Esophagus muscularis mucosa (tissue), 4 donors: ENCODE measurements at regions not wholly inside any gene's neighbourhood (a gene's known extent, or its start where the extent isn't known, plus 50 kb on each side); places are given as distances from the start of the nearest gene placed in this dataset.
"Not testable (repeated sequence)": the region's sequence is repeated elsewhere in the genome, so short reads cannot be mapped to it uniquely, and the experiment has no call there.

Experiments
- DNase-seq: peaks from one replicate; pipeline ENCODE4 v3.0.0-alpha.2; 2017; ENCODE audit errors: extremely low spot score
- H3K27ac ChIP-seq, 4 donors: fragments of 200-600 bp; sonication (generic); replicated peaks in 1 of 4; 1 replicate in 3 of 4; 2 replicates in 1 of 4; pipeline ENCODE4 v1.5.1; 2016 to 2019; ENCODE audit warnings: mild to moderate bottlenecking in 1 of 4
- H3K27me3 ChIP-seq, 4 donors: fragments of 200-600 bp; sonication (generic); one replicate each; pipeline versions ENCODE4 v1.5.1 to v1.6.0; 2016 to 2019
- H3K36me3 ChIP-seq, 4 donors: fragments of 200-600 bp; sonication (generic); one replicate each; pipeline ENCODE4 v1.5.1; 2016 to 2019
- H3K4me1 ChIP-seq, 4 donors: fragments of 200-600 bp; sonication (generic); one replicate each; pipeline ENCODE4 v1.5.1; 2016 to 2019
- H3K4me3 ChIP-seq, 4 donors: fragments of 200-600 bp; sonication (generic); 1 replicate in 2 of 4; 2 replicates in 2 of 4; pipeline ENCODE4 v1.5.1; 2016 to 2019; ENCODE audit warnings: mild to moderate bottlenecking in 4 of 4, moderate library complexity in 1 of 4
- H3K9me3 ChIP-seq, 4 donors: fragments of 200-600 bp; sonication (generic); 1 replicate in 3 of 4; 2 replicates in 1 of 4; pipeline ENCODE4 v1.5.1; 2016 to 2019
- EP300 ChIP-seq: sonication (generic); formaldehyde crosslinking; IDR thresholded peaks from one replicate; pipeline ENCODE4 v1.6.1; 2017; ENCODE audit warnings: antibody characterized with exemption
- POLR2A ChIP-seq: fragments of 450-650 bp; IDR thresholded peaks from one replicate; pipeline ENCODE4 v1.6.1; 2017; ENCODE audit warnings: antibody characterized with exemption, moderate library complexity, mild to moderate bottlenecking, low read depth
- POLR2AphosphoS5 ChIP-seq, 2 donors: sonication (generic); formaldehyde crosslinking; IDR thresholded peaks; one replicate each; pipeline ENCODE4 v1.6.1; 2017; ENCODE audit warnings: antibody characterized with exemption in 2 of 2
- WGBS: methylation state at CpG from one replicate; pipeline ENCODE4 v1.1.5; 2018; 5-methylcytosine and 5-hydroxymethylcytosine counted together
- intact Hi-C: fragments of 100-400 bp; cut with DNase I; formaldehyde crosslinking; loops from one replicate; pipeline ENCODE4 v1.15.1; 2023
- TF ChIP-seq, protein P1 (sequence below), 3 experiments: fragments of 200-600 bp in 2 of 3; fragments of 450-650 bp in 1 of 3; sonication (generic) in 2 of 3; IDR thresholded peaks; one replicate each; pipeline ENCODE4 v1.5.1; 2017 to 2019; ENCODE audit warnings: antibody characterized with exemption in 3 of 3, mild to moderate bottlenecking in 2 of 3, moderate library complexity in 1 of 3

DNA sequence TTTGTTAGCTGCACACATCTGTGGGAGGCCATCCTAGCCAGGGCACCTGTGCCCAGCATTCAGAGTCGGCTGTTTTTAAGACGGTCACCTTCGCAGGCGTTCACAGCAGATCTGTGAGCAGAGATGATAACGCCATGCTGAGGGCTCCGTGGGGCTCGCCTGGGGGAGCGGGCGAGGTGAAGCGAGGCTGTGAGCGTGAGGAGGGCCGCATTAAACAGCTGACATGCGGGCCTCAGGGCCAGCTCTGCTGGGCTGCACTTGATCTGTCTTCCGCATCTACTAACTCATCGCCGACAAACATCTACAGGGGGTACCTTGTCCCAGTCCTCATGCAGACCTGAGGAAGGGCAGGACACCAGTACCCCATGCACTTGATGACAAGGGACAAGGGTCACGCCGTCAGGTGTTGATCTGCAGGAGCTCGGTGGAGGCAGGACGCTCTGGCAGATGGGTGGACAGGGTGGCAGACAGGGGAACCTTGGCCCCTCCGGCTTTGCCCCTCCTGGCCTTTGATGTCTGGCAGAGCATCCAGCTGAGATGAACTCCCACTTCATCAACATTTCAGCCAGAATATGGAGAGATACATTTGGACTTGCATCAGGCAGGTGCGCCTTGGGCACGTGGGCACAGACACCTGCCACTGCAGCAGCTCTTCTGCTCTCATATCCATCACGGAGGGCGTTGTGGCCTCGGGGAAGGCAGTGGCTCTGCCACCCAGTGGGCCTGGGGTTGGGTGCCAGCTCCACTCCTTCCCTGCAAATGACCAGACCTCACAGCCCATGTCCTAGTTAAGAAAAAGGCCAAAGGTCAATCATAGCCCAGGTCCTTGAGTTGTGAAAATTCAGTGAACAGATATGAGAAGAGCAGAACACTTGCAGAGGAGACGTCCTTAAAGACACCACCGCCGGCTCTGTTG is 822.9 kb downstream of the BRD1 start:
- Histone ChIP-seq H3K27me3 (peaks cover 0 to 34% (median 0%) of the 10 kb centered on the region in 4 donors), H3K36me3 (no peaks in the 10 kb centered on the region), H3K4me1 (no peaks in the 10 kb centered on the region), H3K27ac (no peak overlapping the region), H3K9me3 (peaks cover 0 to 13% (median 0%) of the 10 kb centered on the region in 4 donors), H3K4me3 (no peak overlapping the region)
- DNase-seq = peak; percentile 66
- intact Hi-C loops = loop anchor here (10.0 kb wide), 1 partner anchor 50 kb away; no protein-coding TSS in a partner anchor
- WGBS = 95% methylated on average over 19 of the region's 29 CpGs
- TF ChIP-seq EP300 (no peak), POLR2AphosphoS5 (IDR thresholded peaks at IDR 0.05) (no peak), POLR2A (no peak)
- TF ChIP-seq, protein P1, sequence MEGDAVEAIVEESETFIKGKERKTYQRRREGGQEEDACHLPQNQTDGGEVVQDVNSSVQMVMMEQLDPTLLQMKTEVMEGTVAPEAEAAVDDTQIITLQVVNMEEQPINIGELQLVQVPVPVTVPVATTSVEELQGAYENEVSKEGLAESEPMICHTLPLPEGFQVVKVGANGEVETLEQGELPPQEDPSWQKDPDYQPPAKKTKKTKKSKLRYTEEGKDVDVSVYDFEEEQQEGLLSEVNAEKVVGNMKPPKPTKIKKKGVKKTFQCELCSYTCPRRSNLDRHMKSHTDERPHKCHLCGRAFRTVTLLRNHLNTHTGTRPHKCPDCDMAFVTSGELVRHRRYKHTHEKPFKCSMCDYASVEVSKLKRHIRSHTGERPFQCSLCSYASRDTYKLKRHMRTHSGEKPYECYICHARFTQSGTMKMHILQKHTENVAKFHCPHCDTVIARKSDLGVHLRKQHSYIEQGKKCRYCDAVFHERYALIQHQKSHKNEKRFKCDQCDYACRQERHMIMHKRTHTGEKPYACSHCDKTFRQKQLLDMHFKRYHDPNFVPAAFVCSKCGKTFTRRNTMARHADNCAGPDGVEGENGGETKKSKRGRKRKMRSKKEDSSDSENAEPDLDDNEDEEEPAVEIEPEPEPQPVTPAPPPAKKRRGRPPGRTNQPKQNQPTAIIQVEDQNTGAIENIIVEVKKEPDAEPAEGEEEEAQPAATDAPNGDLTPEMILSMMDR (IDR thresholded peaks at IDR 0.05) = no peak

DNA sequence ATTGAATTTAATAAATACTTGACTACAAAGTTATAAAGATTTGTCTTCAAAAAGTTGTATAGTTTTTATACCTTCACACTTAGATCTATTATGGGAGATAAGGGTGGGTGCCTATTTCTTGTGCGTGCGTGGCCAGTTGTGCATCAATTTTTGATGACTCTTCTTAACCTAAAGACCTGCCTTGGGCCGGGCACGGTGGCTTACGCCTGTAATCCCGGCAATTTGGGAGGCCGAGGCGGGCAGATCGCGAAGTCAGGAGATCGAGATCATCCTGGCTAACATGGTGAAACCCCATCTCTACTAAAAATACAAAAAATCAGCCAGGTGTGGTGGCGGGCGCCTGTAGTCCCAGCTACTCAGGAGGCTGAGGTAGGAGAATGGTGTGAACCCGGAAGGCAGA is 830.1 kb downstream of the BRD1 start:
- WGBS = 98% methylated on average over 14 of the region's 14 CpGs
- H3K27ac ChIP-seq, H3K9me3 ChIP-seq, H3K4me1 ChIP-seq, intact Hi-C loops, H3K36me3 ChIP-seq, DNase-seq, H3K4me3 ChIP-seq: not testable (repeated sequence)
- peaks cover 0 to 20% (median 0%) of the 10 kb centered on the region in 4 donors for H3K27me3 ChIP-seq

DNA sequence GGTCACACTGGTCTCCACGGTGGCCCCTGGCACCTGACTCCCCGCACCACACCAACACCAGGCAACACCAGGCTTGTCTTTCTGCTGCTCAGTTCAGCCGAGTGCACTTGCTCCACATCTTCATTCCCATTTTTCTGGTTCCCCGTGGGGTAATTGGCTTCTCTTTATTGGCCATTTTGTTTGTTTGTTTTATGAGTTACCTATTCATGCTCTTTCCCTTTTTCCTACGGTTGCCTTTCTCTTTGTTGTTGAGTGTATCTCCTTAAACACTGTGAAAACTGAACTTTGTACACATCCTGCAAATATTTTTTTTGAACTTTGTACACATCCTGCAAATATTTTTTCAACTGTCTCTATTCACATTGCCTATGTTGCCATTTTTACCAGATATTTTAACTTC is 834.0 kb downstream of the BRD1 start:
- 70% methylated on average over 5 of the region's 5 CpGs for WGBS
- TF ChIP-seq, protein P1 (IDR thresholded peaks at IDR 0.05) = no peak
- TF ChIP-seq POLR2AphosphoS5 (IDR thresholded peaks at IDR 0.05) = no peak
- peaks cover 0 to 14% (median 0%) of the 10 kb centered on the region in 4 donors for H3K27me3 ChIP-seq
- H3K9me3 ChIP-seq = no peaks in the 10 kb centered on the region
- no peak overlapping the region for H3K27ac ChIP-seq
- H3K36me3 ChIP-seq = no peaks in the 10 kb centered on the region
- intact Hi-C loops = no loop called here
- H3K4me3 ChIP-seq = no peak overlapping the region
- no peaks in the 10 kb centered on the region for H3K4me1 ChIP-seq
- DNase-seq = no peak

DNA sequence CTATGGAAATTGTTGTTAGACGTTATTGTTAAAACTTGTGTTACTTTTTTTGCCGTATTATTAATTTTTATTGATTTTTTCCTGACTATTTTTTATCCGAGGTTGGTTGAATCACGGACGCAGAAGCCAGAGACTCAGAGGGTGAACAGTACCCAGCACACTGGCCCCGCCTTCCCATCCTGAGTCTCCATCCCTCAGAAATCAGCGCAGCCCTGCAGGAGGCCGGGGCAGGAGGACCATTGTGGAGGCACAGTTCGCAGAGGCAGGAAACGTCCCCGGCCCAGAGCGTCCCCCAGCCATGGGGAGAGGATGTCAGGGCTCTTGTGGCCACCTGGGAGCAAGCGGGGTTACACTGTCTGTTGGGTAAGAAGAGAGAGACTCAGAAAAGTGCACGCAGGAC is 843.0 kb downstream of the BRD1 start:
- WGBS = 87% methylated on average over 13 of the region's 14 CpGs
- no peak overlapping the region for H3K4me3 ChIP-seq
- H3K27ac ChIP-seq = no peak overlapping the region
- peaks cover 0 to 33% (median 0%) of the 10 kb centered on the region in 4 donors for H3K27me3 ChIP-seq
- H3K36me3 ChIP-seq = no peaks in the 10 kb centered on the region
- TF ChIP-seq POLR2A = no peak
- TF ChIP-seq EP300 = no peak
- TF ChIP-seq, protein P1 (IDR thresholded peaks at IDR 0.05) = no peak
- TF ChIP-seq POLR2AphosphoS5 (IDR thresholded peaks at IDR 0.05) = no peak
- no peak for DNase-seq
- no peaks in the 10 kb centered on the region for H3K4me1 ChIP-seq
- intact Hi-C loops = no loop called here
- H3K9me3 ChIP-seq = no peaks in the 10 kb centered on the region

DNA sequence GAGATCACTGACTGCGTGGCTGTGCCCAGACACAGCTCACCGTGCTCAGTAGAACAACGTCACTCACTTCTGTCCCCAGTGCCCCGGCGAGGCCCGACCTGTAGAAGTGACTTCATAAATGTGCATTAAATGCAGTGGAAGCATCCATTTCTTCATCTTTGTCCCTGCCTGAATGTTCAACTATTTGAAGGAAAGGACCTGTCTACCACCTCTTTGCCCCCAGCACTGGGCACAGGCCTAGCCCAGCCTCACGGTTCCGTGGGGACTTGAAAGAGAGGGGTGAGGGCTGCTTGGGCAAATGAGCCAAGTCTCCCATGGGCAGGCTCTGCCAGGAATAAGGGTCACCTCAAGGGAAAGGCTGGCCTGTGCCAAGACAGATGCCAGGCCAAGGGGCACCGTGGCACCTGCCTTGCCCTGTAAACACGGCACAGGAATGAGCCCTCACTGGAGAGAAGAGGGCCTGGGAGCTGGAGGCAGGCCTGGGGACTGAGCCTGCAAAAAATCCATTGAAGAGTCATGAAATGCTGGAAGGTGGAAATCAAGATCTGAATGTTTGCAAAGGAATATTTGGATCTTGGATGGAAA is 845.3 kb downstream of the BRD1 start:
- WGBS = 86% methylated on average over 10 of the region's 10 CpGs
- intact Hi-C loops = no loop called here
- peak; percentile 86 for DNase-seq
- peaks cover 0 to 50% (median 0%) of the 10 kb centered on the region in 4 donors for H3K27me3 ChIP-seq
- no peaks in the 10 kb centered on the region for H3K4me1 ChIP-seq
- H3K27ac ChIP-seq = no peak overlapping the region
- no peaks in the 10 kb centered on the region for H3K36me3 ChIP-seq
- peaks cover 0 to 5% (median 2%) of the 10 kb centered on the region in 4 donors for H3K9me3 ChIP-seq
- TF ChIP-seq EP300 (no peak), POLR2AphosphoS5 (IDR thresholded peaks at IDR 0.05) (no peak)
- no peak overlapping the region for H3K4me3 ChIP-seq
